ENCODE measurements at regions not wholly inside any gene's neighbourhood (a gene's known extent, or its start where the extent isn't known, plus 50 kb on each side); places are given as distances from the start of the nearest gene placed in this dataset.

DNA sequence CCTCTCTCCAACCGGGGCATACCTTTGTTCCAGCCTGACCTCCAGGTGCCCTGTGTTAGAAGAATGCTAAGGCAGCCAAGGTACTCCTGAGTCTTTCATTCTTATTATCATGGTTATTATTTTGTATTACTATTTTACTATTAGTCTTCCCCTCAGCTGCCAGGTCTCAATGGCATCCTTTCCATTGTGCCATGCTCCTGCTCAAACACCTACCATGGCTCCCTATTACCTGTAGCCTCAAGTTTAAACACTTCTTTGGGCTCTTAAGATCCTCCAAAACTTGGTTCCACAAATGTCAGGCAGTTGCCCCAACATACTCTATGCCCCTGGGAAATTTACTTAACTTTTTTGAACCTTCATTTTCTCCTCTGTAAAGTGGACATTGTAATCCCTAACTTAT is 130.4 kb downstream of the CHST1 start:
- H3K9ac ChIP-seq: no peak overlapping the region
- no peak overlapping the region for H3K4me2 ChIP-seq
- no peak overlapping the region for H2AFZ ChIP-seq (ENCODE audit: low read depth)
- H3K27me3 ChIP-seq (ENCODE audit: insufficient read depth, low read depth): peaks cover 7% of the 10 kb centered on the region; the same call in 1 of the 2 replicates
- TF ChIP-seq, protein P1, sequence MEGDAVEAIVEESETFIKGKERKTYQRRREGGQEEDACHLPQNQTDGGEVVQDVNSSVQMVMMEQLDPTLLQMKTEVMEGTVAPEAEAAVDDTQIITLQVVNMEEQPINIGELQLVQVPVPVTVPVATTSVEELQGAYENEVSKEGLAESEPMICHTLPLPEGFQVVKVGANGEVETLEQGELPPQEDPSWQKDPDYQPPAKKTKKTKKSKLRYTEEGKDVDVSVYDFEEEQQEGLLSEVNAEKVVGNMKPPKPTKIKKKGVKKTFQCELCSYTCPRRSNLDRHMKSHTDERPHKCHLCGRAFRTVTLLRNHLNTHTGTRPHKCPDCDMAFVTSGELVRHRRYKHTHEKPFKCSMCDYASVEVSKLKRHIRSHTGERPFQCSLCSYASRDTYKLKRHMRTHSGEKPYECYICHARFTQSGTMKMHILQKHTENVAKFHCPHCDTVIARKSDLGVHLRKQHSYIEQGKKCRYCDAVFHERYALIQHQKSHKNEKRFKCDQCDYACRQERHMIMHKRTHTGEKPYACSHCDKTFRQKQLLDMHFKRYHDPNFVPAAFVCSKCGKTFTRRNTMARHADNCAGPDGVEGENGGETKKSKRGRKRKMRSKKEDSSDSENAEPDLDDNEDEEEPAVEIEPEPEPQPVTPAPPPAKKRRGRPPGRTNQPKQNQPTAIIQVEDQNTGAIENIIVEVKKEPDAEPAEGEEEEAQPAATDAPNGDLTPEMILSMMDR (conservative IDR thresholded peaks at IDR 0.05; ENCODE audit: low read depth, low read length): no peak
- H3K27ac ChIP-seq: no peak overlapping the region
- H3K4me1 ChIP-seq (ENCODE audit: low read depth, poor library complexity, severe bottlenecking): no peaks in the 10 kb centered on the region
- no peaks in the 10 kb centered on the region for H3K36me3 ChIP-seq (ENCODE audit: insufficient read depth)
- H3K79me2 ChIP-seq (ENCODE audit: insufficient read depth, low read depth): no peaks in the 10 kb centered on the region
- H4K20me1 ChIP-seq (ENCODE audit: insufficient read depth): no peaks in the 10 kb centered on the region
- H3K4me3 ChIP-seq (IDR thresholded peaks at IDR 0.05; ENCODE audit: insufficient read depth, low read depth, low read length): no peak overlapping the region

DNA sequence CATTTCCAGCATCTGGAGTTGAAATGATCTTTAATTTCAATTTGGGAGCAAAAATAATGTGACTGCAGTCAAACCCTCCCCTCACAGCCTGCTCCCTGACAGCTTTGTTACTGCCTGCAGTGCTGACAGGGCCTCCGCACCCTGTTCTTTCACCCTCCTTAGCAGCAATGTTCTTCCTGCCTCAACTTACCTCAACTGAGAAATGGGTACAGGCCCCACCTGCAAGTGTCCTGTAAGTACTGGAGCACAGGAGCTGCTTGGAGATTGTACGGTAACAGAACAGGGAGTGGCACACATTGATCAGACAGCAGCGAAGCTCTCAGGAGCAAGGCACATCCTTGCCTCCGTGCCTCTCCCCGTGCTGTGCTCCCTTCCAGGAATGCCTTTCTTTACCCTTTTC is 131.3 kb downstream of the CHST1 start:
- no peaks in the 10 kb centered on the region for H3K36me3 ChIP-seq (ENCODE audit: insufficient read depth)
- TF ChIP-seq, protein P1 (conservative IDR thresholded peaks at IDR 0.05; ENCODE audit: low read depth, low read length): no peak
- no peak overlapping the region for H3K4me2 ChIP-seq

DNA sequence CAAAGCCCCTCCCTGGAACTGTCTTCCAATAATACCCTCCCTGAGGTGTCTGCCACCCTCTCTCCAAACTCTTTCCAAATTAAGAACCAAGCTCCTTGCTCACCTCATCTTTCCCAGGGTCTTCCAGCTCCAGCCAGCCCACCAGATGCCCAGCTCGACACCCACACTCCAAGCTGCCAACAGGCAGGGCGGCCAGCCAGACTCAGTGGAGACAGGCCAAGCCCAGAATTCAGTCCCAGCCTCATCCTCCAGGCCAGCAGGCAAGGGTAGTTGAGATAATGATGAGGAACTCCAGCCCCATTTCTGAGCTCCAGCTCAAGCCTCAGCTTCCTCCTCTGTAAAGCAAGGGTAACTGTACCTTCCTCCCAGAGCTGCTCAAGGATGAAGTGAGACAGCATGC is 132.9 kb downstream of the CHST1 start:
- Histone ChIP-seq H3K9ac (no peak overlapping the region), H3K27me3 (ENCODE audit: insufficient read depth, low read depth) (no peaks in the 10 kb centered on the region; the same call in 1 of the 2 replicates), H3K4me3 (IDR thresholded peaks at IDR 0.05; ENCODE audit: insufficient read depth, low read depth, low read length) (no peak overlapping the region), H3K27ac (no peak overlapping the region), H4K20me1 (ENCODE audit: insufficient read depth) (no peaks in the 10 kb centered on the region), H3K36me3 (ENCODE audit: insufficient read depth) (no peaks in the 10 kb centered on the region), H3K4me2 (no peak overlapping the region), H2AFZ (ENCODE audit: low read depth) (no peak overlapping the region), H3K4me1 (ENCODE audit: low read depth, poor library complexity, severe bottlenecking) (no peaks in the 10 kb centered on the region), H3K79me2 (ENCODE audit: insufficient read depth, low read depth) (no peaks in the 10 kb centered on the region)
- TF ChIP-seq, protein P1 (conservative IDR thresholded peaks at IDR 0.05; ENCODE audit: low read depth, low read length): no peak

More for the DNA sequence above, 131.3 kb downstream of the CHST1 start:
- Histone ChIP-seq H3K79me2 (ENCODE audit: insufficient read depth, low read depth) (no peaks in the 10 kb centered on the region), H2AFZ (ENCODE audit: low read depth) (no peak overlapping the region), H3K9ac (no peak overlapping the region), H3K27me3 (ENCODE audit: insufficient read depth, low read depth) (peaks cover 7% of the 10 kb centered on the region; the same call in 1 of the 2 replicates), H3K4me3 (IDR thresholded peaks at IDR 0.05; ENCODE audit: insufficient read depth, low read depth, low read length) (no peak overlapping the region), H3K27ac (no peak overlapping the region), H3K4me1 (ENCODE audit: low read depth, poor library complexity, severe bottlenecking) (no peaks in the 10 kb centered on the region), H4K20me1 (ENCODE audit: insufficient read depth) (no peaks in the 10 kb centered on the region)

DNA sequence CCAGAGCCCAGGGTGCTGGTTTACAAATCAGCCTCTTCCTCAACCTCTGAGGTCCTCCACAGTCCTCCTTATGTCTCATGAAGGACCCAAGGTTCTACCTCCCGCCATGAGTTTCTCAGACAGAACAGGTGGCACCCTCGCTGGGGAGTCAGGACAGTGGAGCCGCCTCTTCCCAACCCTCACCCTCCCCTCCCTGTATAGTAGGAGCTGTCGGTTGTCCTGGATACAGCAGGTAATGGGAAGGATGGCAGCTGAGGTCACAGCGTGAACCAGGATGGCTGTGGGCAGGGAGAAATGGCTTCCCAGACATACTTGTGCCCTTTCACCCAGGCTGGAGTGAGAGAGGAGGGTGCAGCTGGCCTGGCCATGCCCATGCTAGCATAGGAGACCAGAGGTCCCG is 134.6 kb downstream of the CHST1 start:
- Histone ChIP-seq H4K20me1 (ENCODE audit: insufficient read depth) (no peaks in the 10 kb centered on the region), H3K4me3 (IDR thresholded peaks at IDR 0.05; ENCODE audit: insufficient read depth, low read depth, low read length) (no peak overlapping the region), H3K4me1 (ENCODE audit: low read depth, poor library complexity, severe bottlenecking) (no peaks in the 10 kb centered on the region), H3K79me2 (ENCODE audit: insufficient read depth, low read depth) (no peaks in the 10 kb centered on the region), H3K36me3 (ENCODE audit: insufficient read depth) (no peaks in the 10 kb centered on the region), H3K27me3 (ENCODE audit: insufficient read depth, low read depth) (no peaks in the 10 kb centered on the region), H3K4me2 (no peak overlapping the region), H3K27ac (no peak overlapping the region), H2AFZ (ENCODE audit: low read depth) (no peak overlapping the region), H3K9ac (no peak overlapping the region)
- TF ChIP-seq, protein P1 (conservative IDR thresholded peaks at IDR 0.05; ENCODE audit: low read depth, low read length): no peak

Measured in KMS-11 (cell line).